ENCODE measurements at regions not wholly inside any gene's neighbourhood (a gene's known extent, or its start where the extent isn't known, plus 50 kb on each side); places are given as distances from the start of the nearest gene placed in this dataset.

- H3K9me3 ChIP-seq (ENCODE audit: control insufficient read depth, low read depth, low read length), result no peaks in the 10 kb centered on the region
- no peaks in the 10 kb centered on the region for H3K9me1 ChIP-seq (ENCODE audit: control insufficient read depth, extremely low read depth, insufficient read depth, low read length)
- no peaks in the 10 kb centered on the region for H3K27me3 ChIP-seq (ENCODE audit: control insufficient read depth, extremely low read depth, insufficient read depth, low read length)
- H4K20me1 ChIP-seq (ENCODE audit: control insufficient read depth, extremely low read depth, insufficient read depth, low read length), result no peaks in the 10 kb centered on the region
- TF ChIP-seq, protein P1, sequence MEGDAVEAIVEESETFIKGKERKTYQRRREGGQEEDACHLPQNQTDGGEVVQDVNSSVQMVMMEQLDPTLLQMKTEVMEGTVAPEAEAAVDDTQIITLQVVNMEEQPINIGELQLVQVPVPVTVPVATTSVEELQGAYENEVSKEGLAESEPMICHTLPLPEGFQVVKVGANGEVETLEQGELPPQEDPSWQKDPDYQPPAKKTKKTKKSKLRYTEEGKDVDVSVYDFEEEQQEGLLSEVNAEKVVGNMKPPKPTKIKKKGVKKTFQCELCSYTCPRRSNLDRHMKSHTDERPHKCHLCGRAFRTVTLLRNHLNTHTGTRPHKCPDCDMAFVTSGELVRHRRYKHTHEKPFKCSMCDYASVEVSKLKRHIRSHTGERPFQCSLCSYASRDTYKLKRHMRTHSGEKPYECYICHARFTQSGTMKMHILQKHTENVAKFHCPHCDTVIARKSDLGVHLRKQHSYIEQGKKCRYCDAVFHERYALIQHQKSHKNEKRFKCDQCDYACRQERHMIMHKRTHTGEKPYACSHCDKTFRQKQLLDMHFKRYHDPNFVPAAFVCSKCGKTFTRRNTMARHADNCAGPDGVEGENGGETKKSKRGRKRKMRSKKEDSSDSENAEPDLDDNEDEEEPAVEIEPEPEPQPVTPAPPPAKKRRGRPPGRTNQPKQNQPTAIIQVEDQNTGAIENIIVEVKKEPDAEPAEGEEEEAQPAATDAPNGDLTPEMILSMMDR (optimal IDR thresholded peaks at IDR 0.05 in 1 of 3, IDR thresholded peaks at IDR 0.05 in 1 of 3, conservative IDR thresholded peaks at IDR 0.05 in 1 of 3; ENCODE audit: extremely low read depth in 1 of 3, insufficient read depth in 2 of 3, low read length in 3 of 3), result no peak
- no peak for TF ChIP-seq EZH2 (IDR thresholded peaks at IDR 0.05; ENCODE audit: low read length)
- no peak overlapping the region for H2AFZ ChIP-seq (ENCODE audit: control insufficient read depth, low read length)
- dilution Hi-C loops (cut with MboI; ENCODE audit: extremely low pct_ligation_motif_present, low sequenced_read_pairs), result no loop called here
- peaks cover 27% of the 10 kb centered on the region for H3K4me1 ChIP-seq (ENCODE audit: control insufficient read depth, extremely low read depth, insufficient read depth, low read length)
- no peak overlapping the region for H3K4me2 ChIP-seq (ENCODE audit: control insufficient read depth, extremely low read depth, insufficient read depth, low read depth, low read length)
- H3K9ac ChIP-seq (ENCODE audit: control insufficient read depth, extremely low read depth, insufficient read depth, low read length), result no peak overlapping the region
- no peaks in the 10 kb centered on the region for H3K36me3 ChIP-seq (ENCODE audit: control insufficient read depth in 2 of 2, extremely low read depth in 1 of 2, insufficient read depth in 2 of 2, low read length in 2 of 2)
- DNase-seq (ENCODE audit: low read depth, low spot score) (no peak), FAIRE-seq (no peak)
- H3K4me3 ChIP-seq (ENCODE audit: control insufficient read depth in 2 of 3, extremely low read depth in 1 of 3, insufficient read depth in 2 of 3, low read depth in 1 of 3, low read length in 3 of 3), result no peak overlapping the region
- no peaks in the 10 kb centered on the region for H3K79me2 ChIP-seq (ENCODE audit: control insufficient read depth, insufficient read depth, low read length)
- H3K27ac ChIP-seq (ENCODE audit: control insufficient read depth, insufficient read depth, low read length), result no peak overlapping the region
Observed at GRCh38 chr10:33709008-33709753, 374.7 kb upstream of the NRP1 start.

GRCh38 chr10:33708561-33708960 is 374.1 kb upstream of the NRP1 start:
- TF ChIP-seq, protein P1 (optimal IDR thresholded peaks at IDR 0.05 in 1 of 3, IDR thresholded peaks at IDR 0.05 in 1 of 3, conservative IDR thresholded peaks at IDR 0.05 in 1 of 3; ENCODE audit: extremely low read depth in 1 of 3, insufficient read depth in 2 of 3, low read length in 3 of 3), result no peak
- TF ChIP-seq EZH2 (IDR thresholded peaks at IDR 0.05; ENCODE audit: low read length), result no peak
- no peak overlapping the region for H3K9ac ChIP-seq (ENCODE audit: control insufficient read depth, extremely low read depth, insufficient read depth, low read length)
- H3K4me3 ChIP-seq (ENCODE audit: control insufficient read depth in 2 of 3, extremely low read depth in 1 of 3, insufficient read depth in 2 of 3, low read depth in 1 of 3, low read length in 3 of 3), result no peak overlapping the region
- peaks cover 33% of the 10 kb centered on the region for H3K4me1 ChIP-seq (ENCODE audit: control insufficient read depth, extremely low read depth, insufficient read depth, low read length)
- no peak overlapping the region for H3K4me2 ChIP-seq (ENCODE audit: control insufficient read depth, extremely low read depth, insufficient read depth, low read depth, low read length)
- FAIRE-seq (no peak), DNase-seq (ENCODE audit: low read depth, low spot score) (no peak)
- dilution Hi-C loops (cut with MboI; ENCODE audit: extremely low pct_ligation_motif_present, low sequenced_read_pairs), result no loop called here
- no peaks in the 10 kb centered on the region for H4K20me1 ChIP-seq (ENCODE audit: control insufficient read depth, extremely low read depth, insufficient read depth, low read length)
- no peak overlapping the region for H3K27ac ChIP-seq (ENCODE audit: control insufficient read depth, insufficient read depth, low read length)
- H3K79me2 ChIP-seq (ENCODE audit: control insufficient read depth, insufficient read depth, low read length), result no peaks in the 10 kb centered on the region
- no peaks in the 10 kb centered on the region for H3K9me3 ChIP-seq (ENCODE audit: control insufficient read depth, low read depth, low read length)
- no peaks in the 10 kb centered on the region for H3K9me1 ChIP-seq (ENCODE audit: control insufficient read depth, extremely low read depth, insufficient read depth, low read length)
- no peak overlapping the region for H2AFZ ChIP-seq (ENCODE audit: control insufficient read depth, low read length)
- H3K36me3 ChIP-seq (ENCODE audit: control insufficient read depth in 2 of 2, extremely low read depth in 1 of 2, insufficient read depth in 2 of 2, low read length in 2 of 2), result no peaks in the 10 kb centered on the region
- no peaks in the 10 kb centered on the region for H3K27me3 ChIP-seq (ENCODE audit: control insufficient read depth, extremely low read depth, insufficient read depth, low read length)

Data from keratinocyte (primary cell).